Left cardiac atrium (tissue), 4 donors: ENCODE measurements at regions not wholly inside any gene's neighbourhood (a gene's known extent, or its start where the extent isn't known, plus 50 kb on each side); places are given as distances from the start of the nearest gene placed in this dataset.
A peak's percentile ranks its signal among the peaks of the same experiment; 100 is the strongest.
"Not testable (repeated sequence)": the region's sequence is repeated elsewhere in the genome, so short reads cannot be mapped to it uniquely, and the experiment has no call there.

Experiments
- ATAC-seq, 2 donors: fragments of 200-7000 bp; cut with Tn5 transposase; one replicate each; pipeline ENCODE4 v1.9.1; 2020; ENCODE audit warnings: mild to moderate bottlenecking in 2 of 2, moderate library complexity in 2 of 2
- DNase-seq: peaks from one replicate; pipeline ENCODE4 v3.0.0-alpha.2; 2020
- intact Hi-C, 2 donors: fragments of 100-400 bp; cut with DNase I; formaldehyde crosslinking; loops; one replicate each; pipeline versions ENCODE4 v1.14.1 to v1.15.1; 2022 to 2023
- donor health status: DM: no; HTN: yes; CAD: no.
- donor health status: DM: no; HTN: yes; CAD: no; lungs with severe emphysema.
- donor health status: DM: yes; HTN: yes; CAD: no.
- donor health status: Dilated cardiomyopathy.

DNA sequence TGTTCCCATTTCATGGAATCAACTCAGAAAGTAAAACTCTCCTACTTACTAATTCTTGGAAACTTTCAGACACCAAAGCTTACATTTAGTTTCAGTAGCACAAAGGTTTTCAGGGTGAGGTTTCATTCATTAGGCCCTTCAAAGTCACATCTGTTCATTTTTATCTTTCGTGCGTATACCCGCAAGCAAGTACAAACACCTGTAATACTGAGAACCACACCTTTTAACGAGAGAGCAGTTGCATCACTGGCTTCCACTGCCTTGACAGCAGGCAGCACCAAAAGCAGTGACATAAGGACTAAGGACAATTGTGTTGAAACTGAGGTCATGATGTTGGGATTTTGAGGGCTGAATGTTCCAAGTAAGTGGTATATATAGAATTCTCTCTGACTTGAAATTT, 60.5 kb downstream of the GOLGA6L22 start:
- ATAC-seq, intact Hi-C loops, DNase-seq: not testable (repeated sequence)

DNA sequence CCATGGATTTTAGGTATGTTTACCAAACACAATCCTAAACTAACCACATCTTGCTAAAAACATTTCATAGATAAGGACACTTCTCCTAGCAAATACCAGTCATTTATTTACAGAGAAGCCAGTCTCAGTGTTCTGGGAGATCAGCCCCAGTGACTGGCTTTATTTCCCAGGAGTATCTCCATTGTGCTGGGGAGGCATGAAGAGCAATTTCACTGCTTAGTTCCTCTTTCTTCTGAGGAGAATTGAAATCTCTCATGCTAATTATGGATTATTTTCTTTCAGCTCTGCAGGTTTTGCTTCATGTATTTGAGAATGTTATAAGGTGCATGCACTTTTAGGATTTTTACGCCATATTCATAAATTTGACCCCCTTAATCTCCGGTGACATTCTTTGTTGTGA, 67.8 kb downstream of the GOLGA6L22 start:
- DNase-seq, ATAC-seq, intact Hi-C loops: not testable (repeated sequence)

DNA sequence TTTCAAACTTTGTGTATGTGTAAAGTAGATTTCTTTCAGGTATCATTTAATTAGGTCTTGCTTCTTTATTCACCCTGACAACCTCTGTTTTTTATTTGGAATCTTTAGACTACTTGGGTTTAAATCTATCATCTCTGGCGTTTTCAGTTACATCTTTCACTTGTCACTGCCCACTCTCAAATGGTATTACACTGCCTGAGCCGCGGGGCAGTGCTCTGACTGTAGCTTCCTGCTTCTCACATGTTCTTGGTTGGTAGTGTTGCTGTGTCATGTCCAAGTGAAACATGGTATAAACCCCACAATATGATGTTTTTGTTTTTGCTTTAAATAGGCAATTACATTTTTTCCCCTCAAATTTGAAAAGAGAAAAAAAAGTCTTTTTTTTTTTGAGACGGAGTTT, 68.3 kb downstream of the GOLGA6L22 start:
- ATAC-seq, DNase-seq, intact Hi-C loops: not testable (repeated sequence)

DNA sequence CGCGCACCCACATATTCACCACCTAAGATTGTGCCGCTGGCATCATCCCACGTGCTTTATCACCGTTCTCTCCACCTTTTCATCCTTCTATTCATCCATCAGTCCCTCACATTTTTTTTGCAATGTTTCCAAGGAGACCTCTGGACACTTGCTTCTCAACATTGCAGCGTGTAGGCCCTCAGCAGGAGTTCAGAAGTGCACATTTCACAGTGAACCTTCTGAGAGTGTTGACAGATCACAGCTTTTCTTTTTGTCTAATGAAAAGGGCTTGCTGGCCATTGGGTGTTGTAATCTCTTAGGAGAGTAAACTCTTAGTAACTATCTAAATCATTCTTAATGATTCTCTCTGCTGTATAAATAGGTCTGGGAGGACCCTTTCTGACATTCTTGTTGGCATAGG, 70.5 kb downstream of the GOLGA6L22 start:
- peak; percentile 65 to 92 for ATAC-seq
- DNase-seq, intact Hi-C loops: not testable (repeated sequence)

DNA sequence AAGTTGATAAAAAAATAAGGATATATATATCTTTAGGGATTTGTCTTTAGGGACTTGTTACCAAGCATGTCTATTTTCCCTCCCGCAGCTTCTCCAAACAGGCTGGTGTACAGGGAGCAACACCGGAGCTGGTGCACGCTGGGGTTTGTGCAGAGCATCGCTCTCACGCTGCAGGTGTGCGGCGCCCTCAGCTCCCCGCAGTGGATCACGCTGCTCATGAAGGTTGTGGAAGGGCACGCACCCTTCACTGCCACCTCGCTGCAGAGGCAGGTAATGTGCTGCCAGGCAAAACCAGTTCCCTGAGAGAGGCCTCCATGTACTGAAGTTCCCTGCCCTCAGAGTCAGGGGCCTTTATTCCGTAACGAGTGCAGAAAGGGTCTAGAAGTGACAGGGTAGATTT, 101.0 kb downstream of the GOLGA6L22 start:
- intact Hi-C loops, ATAC-seq, DNase-seq: not testable (repeated sequence)

DNA sequence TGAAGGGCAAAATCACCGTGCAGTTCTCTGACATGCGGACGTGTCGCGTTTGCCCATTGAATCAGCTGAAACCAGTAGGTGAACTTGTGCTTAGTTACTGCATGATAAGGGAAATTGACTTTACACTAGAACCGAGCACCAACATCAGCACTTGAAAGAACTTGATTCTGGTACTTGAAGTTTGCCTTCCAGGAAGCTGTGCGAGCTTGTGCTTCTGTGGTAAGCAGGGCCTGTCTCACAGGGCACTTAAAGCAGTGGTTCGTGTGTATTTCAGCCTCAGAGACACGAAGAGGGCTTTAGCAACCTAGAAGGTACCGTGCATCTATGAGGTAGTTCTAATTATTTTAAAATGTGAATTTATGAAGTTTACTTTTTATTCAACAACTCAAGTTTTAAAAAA, 103.0 kb downstream of the GOLGA6L22 start:
- ATAC-seq: not testable (repeated sequence)

DNA sequence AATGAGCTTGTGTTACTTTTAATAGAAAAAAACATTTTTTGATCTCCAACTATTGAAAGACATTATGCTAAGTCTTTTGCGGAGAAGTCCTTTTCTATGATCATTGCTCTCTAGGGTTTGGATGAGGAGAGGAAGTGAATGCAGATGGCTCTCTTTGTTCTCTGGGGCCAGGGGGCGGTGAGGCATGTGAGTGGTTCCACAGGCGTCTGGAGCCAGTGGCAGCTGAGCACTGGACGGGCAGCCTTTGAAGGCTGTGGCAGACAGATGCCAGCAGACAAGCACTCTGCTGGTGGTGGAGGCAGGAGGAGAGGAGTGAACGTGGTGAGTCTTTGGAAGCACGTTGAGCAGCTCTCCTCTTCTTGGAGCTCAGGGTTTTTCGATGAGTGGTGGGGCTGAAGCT, 107.8 kb downstream of the GOLGA6L22 start:
- ATAC-seq, intact Hi-C loops, DNase-seq: not testable (repeated sequence)

More for the DNA sequence above, 103.0 kb downstream of the GOLGA6L22 start:
- DNase-seq, intact Hi-C loops: not testable (repeated sequence)

DNA sequence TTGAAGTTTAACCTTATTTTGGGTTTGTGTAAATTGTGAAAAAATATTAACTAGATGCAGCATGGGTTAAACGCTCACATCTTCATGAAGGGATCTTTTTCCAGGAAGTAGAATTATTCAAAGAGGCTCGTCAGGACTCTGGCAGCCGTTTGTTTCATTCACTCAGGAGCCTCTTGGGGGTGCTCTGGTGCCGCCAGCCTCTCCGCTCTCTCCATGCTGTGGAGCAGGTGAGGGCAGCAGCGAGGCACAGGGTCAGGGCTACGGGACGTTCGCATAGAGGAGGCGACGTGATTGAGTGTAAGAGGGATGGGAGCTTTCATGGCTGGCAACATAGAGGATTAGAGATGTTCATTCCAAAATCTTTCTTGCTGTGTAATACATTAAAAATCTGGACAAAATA, 110.8 kb downstream of the GOLGA6L22 start:
- ATAC-seq: peak; percentile 59 to 63
- not testable (repeated sequence) for DNase-seq

DNA sequence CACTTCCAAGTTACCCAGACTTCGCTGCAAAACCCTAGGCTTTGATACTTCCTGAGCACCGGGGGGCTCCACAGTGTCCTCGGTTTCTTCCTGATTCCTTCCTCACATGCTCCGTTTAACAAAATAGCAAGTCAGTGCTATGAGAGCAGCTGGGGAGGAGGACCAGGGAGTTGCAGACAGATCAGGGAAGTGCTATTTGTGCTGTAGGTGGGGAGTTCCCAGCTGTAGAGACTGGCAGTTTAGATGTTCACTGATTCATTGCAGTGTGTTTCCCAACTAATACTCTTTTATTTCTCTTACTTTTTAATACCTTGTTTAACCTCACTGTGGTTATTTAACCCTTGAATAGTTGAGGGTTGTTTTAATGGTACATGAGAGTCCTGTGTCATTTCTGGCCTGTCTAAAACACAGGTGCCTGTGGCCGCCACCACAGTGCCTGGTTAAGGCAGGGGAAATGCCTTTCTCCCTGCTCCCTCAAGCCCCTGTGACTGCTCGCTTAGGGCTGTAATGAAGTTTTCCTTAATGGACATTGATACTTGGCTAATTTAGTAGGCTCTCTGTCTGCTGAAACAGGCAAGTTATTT, 113.5 kb downstream of the GOLGA6L22 start:
- ATAC-seq, DNase-seq, intact Hi-C loops: not testable (repeated sequence)

More for the DNA sequence above, 110.8 kb downstream of the GOLGA6L22 start:
- intact Hi-C loops: not testable (repeated sequence)

DNA sequence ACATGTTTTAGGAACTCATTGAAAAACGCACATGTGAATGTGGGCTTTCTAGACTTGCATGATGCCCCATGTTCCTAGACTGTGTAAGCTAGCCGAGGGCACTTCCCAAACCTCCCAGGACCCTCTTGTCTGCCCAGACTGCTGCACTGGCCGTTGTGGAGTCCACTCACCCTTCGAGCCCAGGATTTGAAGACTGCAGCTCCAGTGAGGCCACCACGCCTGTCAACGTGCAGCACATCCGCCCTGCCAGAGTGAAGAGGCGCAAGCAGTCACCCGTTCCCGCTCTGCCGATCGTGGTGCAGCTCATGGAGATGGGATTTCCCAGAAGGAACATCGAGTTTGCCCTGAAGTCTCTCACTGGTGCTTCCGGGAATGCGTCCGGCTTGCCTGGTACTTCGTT, 114.1 kb downstream of the GOLGA6L22 start:
- intact Hi-C loops, DNase-seq, ATAC-seq: not testable (repeated sequence)

DNA sequence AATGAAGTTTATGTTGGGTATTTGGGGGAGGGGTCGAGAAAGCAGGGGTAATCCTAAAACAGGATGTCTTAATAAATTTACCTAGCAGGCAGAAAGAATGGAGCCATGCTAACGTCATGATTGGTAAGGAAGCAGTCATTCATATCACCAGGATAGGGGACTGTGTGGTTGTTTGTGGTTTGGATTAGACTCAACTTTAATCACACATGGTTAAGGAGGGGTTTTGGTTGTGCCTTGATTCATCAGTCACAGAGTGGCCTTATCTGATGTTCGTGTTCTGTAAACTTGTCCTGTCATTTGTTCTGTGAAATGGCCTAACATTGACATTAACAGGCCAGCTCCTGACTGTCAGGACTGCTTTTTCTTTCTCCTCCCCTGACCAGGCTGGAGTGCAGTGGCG, 119.1 kb downstream of the GOLGA6L22 start:
- DNase-seq, ATAC-seq, intact Hi-C loops: not testable (repeated sequence)

DNA sequence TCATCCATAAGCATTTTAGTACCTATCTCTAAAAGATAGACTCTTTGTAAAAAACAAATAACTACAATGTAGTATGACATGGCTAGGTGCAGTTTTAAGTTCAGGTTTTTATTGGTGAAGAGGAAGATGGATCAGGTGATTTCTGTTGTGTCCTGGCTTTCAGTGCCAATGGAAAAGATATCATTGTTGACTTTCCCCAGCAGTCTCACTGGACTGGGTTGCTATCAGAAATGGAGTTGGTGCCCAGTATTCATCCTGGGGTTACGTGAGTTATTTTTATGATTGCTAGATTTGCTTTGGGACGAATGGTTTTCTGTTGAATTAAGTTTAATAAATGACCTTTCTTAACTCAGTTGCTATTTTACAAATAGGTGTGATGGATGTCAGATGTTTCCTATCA, 120.5 kb downstream of the GOLGA6L22 start:
- ATAC-seq, DNase-seq, intact Hi-C loops: not testable (repeated sequence)

DNA sequence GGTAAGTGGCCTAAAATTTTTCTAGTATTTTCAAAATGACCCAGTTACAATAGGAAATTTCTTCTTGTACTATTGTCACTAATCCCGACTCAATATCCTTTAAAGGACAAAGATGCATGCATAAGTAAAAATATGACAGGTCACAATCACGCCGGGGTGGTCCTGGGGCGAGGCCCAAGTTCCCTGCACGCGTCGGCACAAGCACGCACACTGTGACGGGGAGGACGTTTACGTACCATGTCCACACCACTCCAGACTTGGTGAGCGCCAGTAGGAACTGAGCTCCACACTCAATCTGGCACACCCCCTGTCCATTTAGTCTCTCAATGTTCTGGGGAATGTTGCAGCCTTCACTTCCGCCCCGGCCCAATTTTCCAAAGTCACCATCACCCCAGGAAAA, 128.7 kb downstream of the GOLGA6L22 start:
- intact Hi-C loops, ATAC-seq, DNase-seq: not testable (repeated sequence)

DNA sequence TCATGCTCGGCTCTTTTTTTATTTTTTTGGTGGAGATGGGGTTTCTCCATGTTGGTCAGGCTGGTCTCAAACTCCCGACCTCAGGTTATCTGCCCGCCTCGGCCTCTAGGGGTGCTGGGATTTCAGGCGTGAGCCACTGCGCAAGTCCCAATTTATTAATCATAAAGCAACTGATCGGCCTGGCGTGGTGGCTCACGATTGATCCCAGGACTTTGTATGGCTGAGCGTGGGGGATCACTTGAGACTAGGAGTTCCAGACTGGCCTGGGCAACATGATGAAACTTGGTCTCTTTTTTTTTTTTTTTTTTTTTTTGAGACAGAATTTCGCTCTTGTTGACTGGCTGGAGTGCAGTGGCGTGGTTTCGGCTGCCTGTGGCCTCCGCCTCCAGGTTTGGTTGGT, 139.8 kb downstream of the GOLGA6L22 start:
- intact Hi-C loops, ATAC-seq, DNase-seq: not testable (repeated sequence)

DNA sequence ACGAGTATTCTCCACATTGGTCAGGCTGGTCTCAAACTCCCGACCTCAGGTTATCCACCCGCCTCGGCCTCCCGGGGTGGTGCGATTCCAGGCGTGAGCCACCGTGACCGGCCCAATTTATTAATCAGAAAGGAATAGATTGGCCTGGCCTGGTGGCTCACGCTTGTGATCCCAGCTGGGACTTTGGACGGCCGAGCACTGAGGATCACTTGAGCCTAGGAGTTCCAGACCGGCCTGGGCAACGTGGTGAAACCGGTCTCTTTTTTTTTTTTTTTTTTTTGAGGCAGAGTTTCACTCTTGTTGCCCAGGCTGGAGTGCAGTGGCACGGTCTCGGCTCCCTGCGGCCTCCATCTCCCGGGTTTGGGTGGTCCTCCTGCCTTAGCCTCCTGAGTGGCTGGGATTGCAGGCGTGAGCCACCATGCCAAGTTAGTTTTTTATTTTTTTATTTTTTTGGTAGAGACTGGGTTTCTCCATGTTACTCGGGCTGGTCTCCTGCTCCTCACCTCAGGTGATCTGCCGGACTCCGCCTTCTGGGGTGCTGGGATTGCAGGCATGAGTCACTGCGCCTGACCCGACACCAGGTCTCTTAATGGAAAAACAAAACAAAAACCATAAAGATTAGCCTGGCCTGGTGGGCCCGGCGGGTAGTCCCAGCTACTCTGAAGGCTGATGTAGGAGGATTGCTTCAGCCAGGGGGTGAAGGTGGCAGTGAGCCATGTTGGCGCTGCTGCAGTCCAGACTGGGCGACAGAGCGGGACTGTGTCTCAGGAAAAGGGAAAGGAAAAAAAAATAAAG, 141.0 kb downstream of the GOLGA6L22 start:
- DNase-seq, intact Hi-C loops, ATAC-seq: not testable (repeated sequence)

DNA sequence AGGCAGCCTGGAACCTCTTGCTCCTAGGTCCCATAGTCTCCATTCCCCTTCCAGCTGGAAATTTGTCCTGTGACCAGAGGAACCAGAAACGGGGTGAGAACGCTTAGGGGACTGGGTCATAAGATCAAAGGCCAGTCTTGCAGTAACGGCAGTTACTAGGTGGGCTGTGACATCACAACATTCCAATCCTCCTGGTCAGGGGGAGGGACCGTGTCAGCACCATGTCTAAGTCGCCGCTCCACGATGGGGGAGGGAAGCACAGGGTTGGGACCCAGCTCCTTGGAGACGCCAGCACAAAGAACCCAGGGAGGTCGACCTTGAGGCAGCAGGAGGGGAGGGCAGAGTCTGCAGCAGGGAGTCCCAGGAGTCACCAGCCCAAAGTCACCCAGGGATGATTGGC, 158.3 kb downstream of the GOLGA6L22 start:
- DNase-seq, intact Hi-C loops, ATAC-seq: not testable (repeated sequence)

DNA sequence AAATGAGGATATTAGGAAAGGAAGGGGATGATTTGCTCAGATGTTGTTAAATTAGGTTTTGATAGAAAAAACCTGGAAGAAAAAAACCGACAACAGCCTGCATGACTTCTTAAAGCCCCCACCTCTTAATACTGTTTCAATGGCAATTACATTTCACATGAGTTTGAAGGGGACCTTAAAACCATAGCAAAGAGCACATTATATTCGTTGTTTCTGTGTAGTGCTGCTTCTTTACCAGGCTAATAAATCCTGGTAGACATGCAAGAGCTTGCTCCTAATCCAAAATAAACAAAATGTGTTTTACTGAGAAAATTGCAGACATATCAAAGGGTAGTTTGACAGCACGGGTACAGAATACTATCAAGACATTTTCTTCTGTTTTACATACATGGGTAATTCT, 154.7 kb upstream of the NIPA1 start:
- ATAC-seq, intact Hi-C loops, DNase-seq: not testable (repeated sequence)

DNA sequence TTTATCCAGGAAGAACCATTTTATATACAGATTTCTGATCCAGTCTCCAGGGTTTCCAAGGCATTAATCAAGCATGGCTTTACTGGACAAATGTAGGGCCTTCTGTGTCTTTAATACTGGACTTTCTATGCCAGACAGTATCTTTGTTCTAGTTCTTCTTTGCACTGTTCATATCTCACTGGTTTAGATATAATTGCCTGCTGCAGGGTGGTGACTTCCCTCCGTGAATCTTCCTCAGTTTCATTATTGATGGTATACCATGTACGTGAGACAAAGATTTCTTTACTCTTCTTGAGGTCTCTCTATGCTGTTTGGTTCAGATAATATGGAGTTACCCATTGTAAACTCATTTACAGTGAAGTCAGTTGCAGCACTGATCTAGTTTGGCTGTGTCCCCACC, 146.5 kb upstream of the NIPA1 start:
- ATAC-seq, DNase-seq, intact Hi-C loops: not testable (repeated sequence)

DNA sequence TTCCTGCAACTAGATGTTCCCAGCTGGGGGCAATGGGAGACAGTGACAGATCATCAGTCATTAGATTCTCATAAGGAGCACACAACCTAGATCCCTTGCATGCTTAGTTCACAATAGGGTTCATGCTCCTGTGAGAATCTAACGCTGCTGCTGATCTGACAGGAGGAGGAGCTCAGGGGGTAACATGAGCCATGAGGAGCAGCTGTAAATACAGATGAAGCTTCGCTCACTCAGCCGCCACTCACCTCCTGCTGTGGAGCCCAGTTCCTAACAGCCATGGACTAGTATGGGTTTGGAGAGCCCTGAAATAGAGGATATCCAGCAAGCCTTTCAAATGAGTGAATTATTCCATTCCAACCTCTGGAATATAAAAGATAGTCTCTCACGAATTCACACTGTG, 137.0 kb upstream of the NIPA1 start:
- intact Hi-C loops, ATAC-seq, DNase-seq: not testable (repeated sequence)

DNA sequence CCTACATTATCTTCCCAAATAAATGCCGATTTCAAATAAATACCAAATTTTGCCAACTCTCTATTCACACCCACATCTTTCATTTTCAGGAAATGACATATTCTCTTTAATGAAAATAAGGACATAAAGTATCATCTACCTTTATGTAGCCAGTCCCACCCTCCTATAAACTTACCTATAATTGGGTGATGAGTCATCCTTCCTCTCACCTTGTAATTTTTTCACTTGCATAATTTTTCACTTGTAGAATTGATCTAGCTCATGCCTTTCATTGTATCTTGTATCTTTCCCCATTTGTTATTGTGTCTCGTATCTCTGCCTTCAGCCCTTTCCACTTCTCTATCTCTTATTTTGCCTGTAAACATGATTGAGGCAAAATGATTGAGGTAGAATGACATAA, 135.3 kb upstream of the NIPA1 start:
- DNase-seq, intact Hi-C loops, ATAC-seq: not testable (repeated sequence)
